GM12875 (cell line): ENCODE measurements at regions not wholly inside any gene's neighbourhood (a gene's known extent, or its start where the extent isn't known, plus 50 kb on each side); places are given as distances from the start of the nearest gene placed in this dataset.

Source experiments
- H3K4me3 ChIP-seq: one replicate; pipeline ENCODE4 v1.5.1; 2011; ENCODE audit warnings: low read depth, low read length, control low read depth
- CTCF ChIP-seq: IDR thresholded peaks from 2 replicates; pipeline ENCODE4 v1.5.1; 2011; ENCODE audit warnings: low read depth, mild to moderate bottlenecking, control low read depth, inconsistent platforms, low read length, moderate library complexity, borderline replicate concordance; ENCODE audit not compliant: insufficient read depth

GRCh38 chr12:91810077-91810476 is 335.6 kb downstream of the BTG1 start:
- H3K4me3 ChIP-seq: no peak overlapping the region
- TF ChIP-seq CTCF: no peak

GRCh38 chr12:91805031-91805430 is 340.6 kb downstream of the BTG1 start:
- no peak for TF ChIP-seq CTCF
- no peak overlapping the region for H3K4me3 ChIP-seq

- no peak overlapping the region for H3K4me3 ChIP-seq
- no peak for TF ChIP-seq CTCF
Measured at GRCh38 chr12:91804533-91804932, 341.1 kb downstream of the BTG1 start.

GRCh38 chr12:91801048-91801447 is 344.6 kb downstream of the BTG1 start:
- no peak overlapping the region for H3K4me3 ChIP-seq
- TF ChIP-seq CTCF: no peak

- no peak overlapping the region for H3K4me3 ChIP-seq
- no peak for TF ChIP-seq CTCF
Measured at GRCh38 chr12:91793676-91794075, 352.0 kb downstream of the BTG1 start.

- no peak overlapping the region for H3K4me3 ChIP-seq
- no peak for TF ChIP-seq CTCF
Measured at GRCh38 chr12:91792597-91792996, 353.0 kb downstream of the BTG1 start.

GRCh38 chr12:91786499-91787272 is 359.0 kb downstream of the BTG1 start:
- no peak for TF ChIP-seq CTCF
- H3K4me3 ChIP-seq: no peak overlapping the region
